GM19240 (cell line): ENCODE measurements at regions not wholly inside any gene's neighbourhood (a gene's known extent, or its start where the extent isn't known, plus 50 kb on each side); places are given as distances from the start of the nearest gene placed in this dataset.
"Not testable (repeated sequence)": the region's sequence is repeated elsewhere in the genome, so short reads cannot be mapped to it uniquely, and the experiment has no call there.

Experiments
- DNase-seq: peaks from one replicate; pipeline ENCODE4 v3.0.0; 2011; ENCODE audit warnings: low spot score; ENCODE audit not compliant: insufficient read length

DNA sequence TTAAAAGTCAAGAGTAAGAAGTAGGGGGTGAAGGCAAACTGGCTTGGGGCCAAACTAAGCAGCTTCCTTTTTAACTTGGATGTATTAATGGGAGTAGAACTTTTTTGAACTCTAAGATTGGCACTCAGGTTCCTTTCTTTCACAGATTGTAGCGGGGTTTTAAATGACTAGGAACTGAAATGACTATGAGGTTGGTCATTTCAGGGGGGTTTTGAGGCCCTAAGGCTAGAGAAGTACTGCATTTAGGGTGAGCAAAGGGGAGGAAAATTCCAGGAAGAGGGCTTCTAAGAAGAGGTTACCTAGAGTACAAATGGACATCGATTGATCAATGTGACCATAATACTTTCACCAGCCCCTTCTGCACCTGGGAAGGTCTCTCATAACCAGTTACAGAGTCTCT lies 381.8 kb downstream of the MLLT3 start:
- no peak for DNase-seq

DNA sequence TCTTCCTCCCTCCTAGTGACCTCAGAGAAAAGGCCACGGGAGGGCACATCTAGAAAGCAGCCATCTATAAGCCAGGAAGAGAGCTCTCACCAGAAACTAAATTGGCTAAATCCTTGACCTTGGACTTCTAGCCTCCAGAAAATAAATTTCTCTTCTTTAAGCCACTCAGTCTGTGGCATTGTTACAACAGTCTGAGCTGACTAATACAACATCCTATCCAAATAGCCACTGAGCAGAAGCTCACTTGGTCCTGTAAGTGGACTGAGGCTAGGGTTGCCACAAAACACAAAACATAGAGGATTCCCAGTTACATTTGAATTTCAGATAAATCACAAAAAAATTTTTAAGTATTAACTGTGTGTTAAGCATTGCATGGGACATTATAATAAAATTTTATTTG lies 383.4 kb downstream of the MLLT3 start:
- DNase-seq = no peak

DNA sequence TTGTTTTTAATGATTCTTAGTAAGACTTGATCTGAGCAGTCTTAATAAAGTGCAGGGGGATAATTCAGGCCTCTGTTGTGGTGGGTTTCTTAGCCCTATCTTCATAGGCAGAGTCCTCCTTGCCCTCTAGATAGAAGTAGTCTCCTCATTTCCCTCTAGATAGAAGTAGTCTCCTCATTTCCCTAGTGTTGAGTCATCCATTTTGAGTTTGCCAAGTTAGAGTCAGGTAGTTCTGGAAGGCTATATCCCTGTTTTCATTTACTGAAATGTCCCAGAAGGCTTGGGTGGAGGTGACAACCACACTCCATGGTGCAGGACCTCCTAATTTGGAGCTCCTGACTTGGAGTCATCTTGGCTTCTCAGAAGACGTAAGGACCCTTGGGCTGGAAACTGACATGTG lies 384.6 kb downstream of the MLLT3 start:
- DNase-seq = no peak

DNA sequence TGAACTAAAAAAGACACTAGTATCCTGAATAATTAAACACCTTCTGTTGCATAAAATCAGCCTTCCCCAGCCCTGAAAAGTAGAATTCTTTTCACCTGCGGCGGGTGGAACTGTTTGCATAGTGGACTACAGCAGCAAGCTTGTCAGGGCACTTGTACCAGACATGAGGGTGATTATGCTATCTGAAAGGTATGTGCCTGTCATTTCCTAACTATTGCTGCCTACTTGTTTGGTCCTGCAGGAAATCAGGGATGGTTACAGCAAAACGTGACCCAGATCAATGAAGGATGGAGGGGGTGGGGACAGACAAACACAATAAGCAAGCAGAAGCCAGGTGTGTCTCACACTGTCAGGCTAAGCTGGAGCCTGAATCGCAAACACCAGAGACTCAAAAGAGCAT lies 385.6 kb downstream of the MLLT3 start:
- DNase-seq = no peak

DNA sequence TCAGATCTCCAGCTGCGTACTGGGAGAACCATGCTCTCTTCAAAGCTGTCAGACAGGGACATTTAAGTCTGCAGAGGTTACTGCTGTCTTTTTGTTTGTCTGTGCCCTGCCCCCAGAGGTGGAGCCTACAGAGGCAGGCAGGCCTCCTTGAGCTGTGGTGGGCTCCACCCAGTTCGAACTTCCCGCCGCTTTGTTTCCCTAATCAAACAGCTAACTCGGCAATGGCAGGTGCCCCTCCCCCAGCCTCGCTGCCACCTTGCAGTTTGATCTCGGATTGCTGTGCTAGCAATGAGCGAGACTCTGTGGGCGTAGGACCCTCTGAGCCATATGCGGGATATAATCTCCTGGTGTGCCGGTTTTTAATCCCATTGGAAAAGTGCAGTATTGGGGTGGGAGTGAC lies 387.1 kb downstream of the MLLT3 start:
- DNase-seq = not testable (repeated sequence)

- no peak for DNase-seq
Observed at GRCh38 chr9:20228096-20228495, 394.2 kb downstream of the MLLT3 start.

GRCh38 chr9:20227166-20227874 lies 395.0 kb downstream of the MLLT3 start:
- DNase-seq = no peak

DNA sequence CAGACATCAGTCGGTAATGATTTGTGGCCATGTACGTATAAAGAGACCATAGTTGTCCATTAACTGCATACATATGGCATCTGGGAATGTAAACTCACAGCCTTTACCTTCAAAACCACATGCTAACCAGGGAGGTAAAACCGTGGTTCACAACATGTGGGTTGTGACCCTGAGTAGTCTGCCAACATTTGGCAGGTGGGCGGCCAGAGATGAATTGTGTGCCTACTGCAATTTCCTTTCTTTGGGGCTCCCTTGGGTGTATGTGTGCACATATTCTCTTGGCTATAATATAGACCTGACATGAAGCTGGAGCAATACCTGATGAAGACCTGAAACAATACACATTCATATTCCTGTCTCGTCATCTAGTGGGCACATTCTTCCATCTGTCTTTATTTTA lies 396.0 kb downstream of the MLLT3 start:
- DNase-seq = no peak

- DNase-seq = no peak
Observed at GRCh38 chr9:20225826-20226225, 396.5 kb downstream of the MLLT3 start.

GRCh38 chr9:20224756-20225155 lies 397.5 kb downstream of the MLLT3 start:
- DNase-seq = no peak

DNA sequence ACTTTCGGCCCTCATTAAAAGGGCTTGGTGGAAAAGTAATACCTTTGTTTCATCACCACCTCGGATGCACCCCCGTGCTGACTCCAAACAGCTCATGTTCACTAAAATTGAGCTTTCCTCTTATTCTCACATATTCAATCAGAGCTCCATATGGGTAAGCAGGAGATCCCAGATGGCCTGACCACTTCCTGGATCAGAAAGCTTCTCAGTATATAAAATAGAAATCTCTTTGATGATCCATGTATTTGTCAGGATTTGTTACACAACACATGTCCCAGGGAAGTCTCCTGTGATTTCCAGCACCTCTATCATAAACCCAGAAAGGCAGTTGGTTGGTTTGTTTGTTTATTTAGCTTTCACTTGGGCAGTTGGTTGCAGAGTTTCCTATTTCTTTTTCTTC lies 402.0 kb downstream of the MLLT3 start:
- no peak for DNase-seq

GRCh38 chr9:20219437-20219836 lies 402.9 kb downstream of the MLLT3 start:
- DNase-seq = no peak

- no peak for DNase-seq
Observed at GRCh38 chr9:20217596-20217995, 404.7 kb downstream of the MLLT3 start.

DNA sequence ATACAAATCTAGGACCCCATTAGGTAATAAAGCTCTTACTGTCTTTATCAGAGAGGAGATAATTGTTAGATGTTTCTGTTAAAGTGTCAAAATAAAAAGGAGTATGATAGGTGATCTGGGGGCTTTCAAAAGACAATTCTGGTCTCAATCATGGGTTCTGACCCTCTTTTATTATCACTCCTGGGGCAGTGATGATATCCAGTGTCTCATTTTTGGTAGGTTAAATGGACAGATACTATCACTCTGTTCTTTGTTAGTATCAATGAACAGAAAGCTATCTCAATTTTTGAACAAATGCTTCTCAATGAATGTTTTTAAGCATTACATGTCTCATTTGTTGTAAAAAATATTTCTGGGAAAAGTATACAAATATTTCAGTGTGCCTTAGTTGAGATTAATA lies 405.9 kb downstream of the MLLT3 start:
- DNase-seq = no peak

- DNase-seq = no peak
Observed at GRCh38 chr9:20215552-20215951, 406.7 kb downstream of the MLLT3 start.

- no peak for DNase-seq
Observed at GRCh38 chr9:20212806-20213205, 409.5 kb downstream of the MLLT3 start.

DNA sequence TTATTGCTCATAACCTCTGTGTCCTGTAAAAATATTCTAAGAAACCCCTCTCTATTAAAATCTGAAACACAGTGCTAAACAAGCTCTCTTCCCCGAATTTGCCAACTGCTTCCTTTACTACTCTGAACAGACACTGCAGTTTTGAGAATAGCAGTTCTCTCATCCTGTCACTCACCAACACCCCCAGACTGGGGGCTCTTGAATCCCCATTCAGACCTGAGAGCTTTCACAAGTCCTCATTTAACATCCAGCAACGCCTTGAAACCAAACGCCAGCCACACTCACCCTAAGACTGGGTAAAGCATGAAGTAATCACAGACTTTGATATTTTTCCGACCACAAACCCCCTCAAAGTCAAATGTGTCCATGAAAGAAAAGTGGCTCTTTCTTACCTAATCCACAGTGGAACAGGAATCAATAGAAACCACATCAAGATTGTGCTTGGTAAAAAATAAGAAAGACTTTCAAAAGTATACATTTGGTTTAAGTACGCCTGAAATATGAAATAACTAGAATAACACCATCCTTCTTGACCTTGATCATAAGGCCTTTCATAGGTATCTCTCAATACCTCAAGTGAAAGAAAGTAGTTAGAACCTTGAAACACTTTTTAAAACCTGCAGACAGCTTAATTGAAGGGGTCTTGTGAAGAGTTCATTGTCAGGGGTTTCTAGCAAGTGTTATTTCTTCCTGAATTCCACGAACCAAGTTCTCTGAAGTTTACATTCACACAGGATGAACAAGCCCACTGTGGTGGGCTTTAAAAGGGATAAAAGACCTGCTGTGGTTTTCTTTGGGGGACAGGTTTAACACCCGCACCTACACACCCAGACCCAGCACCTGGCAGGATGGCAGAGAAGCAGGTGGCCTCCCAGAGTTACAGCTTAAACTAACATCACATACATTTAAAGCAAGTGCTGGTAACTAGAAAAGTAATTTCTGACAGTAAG lies 412.6 kb downstream of the MLLT3 start:
- DNase-seq = no peak

DNA sequence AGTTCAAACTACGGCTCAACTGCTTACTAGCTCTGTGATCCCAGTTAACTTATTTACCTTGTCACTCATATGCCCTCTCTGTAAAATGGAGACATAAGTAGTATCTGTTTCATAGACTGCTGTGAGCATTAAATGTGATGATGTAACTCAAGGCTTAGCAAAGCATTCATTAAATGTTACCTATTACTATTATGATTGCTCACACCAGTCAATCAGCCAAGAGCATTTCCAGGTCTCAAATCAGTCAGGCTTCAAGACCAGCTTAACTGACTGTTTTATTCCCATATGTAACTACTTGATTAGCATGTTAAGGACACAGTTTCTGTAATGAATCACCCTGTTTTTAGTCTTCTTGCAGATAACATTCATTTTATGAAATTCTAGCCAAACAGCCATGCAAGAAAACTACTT lies 413.3 kb downstream of the MLLT3 start:
- DNase-seq = no peak

- no peak for DNase-seq
Observed at GRCh38 chr9:20208226-20208625, 414.1 kb downstream of the MLLT3 start.

- DNase-seq = no peak
Observed at GRCh38 chr9:20207176-20207575, 415.1 kb downstream of the MLLT3 start.

- no peak for DNase-seq
Observed at GRCh38 chr9:20205821-20206220, 416.5 kb downstream of the MLLT3 start.

DNA sequence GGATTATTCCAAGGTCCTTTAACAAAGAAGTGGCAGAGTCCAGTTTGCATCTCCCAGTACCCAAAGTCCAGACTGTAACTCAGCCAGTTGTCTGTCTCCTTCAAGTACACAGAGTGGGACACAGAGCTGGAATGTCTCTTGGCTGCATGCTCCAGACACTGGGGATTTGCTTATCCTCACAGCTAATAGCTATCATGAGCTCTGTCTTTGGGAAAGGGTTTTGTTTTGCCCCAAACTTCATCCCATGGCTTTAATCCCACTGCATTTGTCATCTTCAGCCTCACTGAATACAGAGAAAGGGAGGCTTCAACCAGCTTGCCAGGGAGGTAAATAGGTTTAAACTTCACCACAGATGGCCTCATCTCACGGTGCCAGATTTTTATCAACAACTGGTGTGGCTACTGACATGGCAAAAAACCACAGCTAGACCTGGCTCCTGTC lies 412.2 kb upstream of the SLC24A2 start:
- no peak for DNase-seq

- DNase-seq = no peak
Observed at GRCh38 chr9:20200581-20200980, 411.7 kb upstream of the SLC24A2 start.
